ENCODE measurements at regions not wholly inside any gene's neighbourhood (a gene's known extent, or its start where the extent isn't known, plus 50 kb on each side); places are given as distances from the start of the nearest gene placed in this dataset.

- Histone ChIP-seq H2BK5ac (ENCODE audit: low read depth, low read length, poor library complexity, severe bottlenecking) (no peak overlapping the region), H2BK15ac (ENCODE audit: low read depth, low read length) (no peak overlapping the region), H2BK120ac (ENCODE audit: low read depth, low read length) (no peak overlapping the region), H4K8ac (ENCODE audit: low read depth in 2 of 2, low read length in 2 of 2) (no peak overlapping the region), H3K23ac (ENCODE audit: low read depth, low read length) (no peak overlapping the region), H3K4me1 (ENCODE audit: control insufficient read depth, insufficient read depth, low read length) (no peaks in the 10 kb centered on the region), H3K36me3 (ENCODE audit: control insufficient read depth, insufficient read depth, low read length) (no peaks in the 10 kb centered on the region), H2AFZ (replicated peaks; ENCODE audit: low read length, poor library complexity) (no peak overlapping the region), H3K4ac (ENCODE audit: low read depth, low read length) (no peak overlapping the region), H2AK9ac (replicated peaks; ENCODE audit: low read depth, low read length, poor library complexity) (no peak overlapping the region), H3K14ac (replicated peaks; ENCODE audit: low read depth, low read length) (no peak overlapping the region), H3K27me3 (ENCODE audit: control insufficient read depth, insufficient read depth, low read length) (no peaks in the 10 kb centered on the region), H4K5ac (ENCODE audit: low read depth, low read length) (no peak overlapping the region), H3K18ac (ENCODE audit: low read depth, low read length) (no peak overlapping the region), H3K56ac (ENCODE audit: extremely low read depth, insufficient read depth, low read length) (no peak overlapping the region), H3K9me1 (ENCODE audit: insufficient read depth, low read length) (no peaks in the 10 kb centered on the region), H3K79me1 (ENCODE audit: low read depth in 1 of 2, low read length in 2 of 2) (no peaks in the 10 kb centered on the region), H3K4me2 (ENCODE audit: low read depth, low read length) (no peak overlapping the region), H3K9ac (ENCODE audit: low read depth, low read length) (no peak overlapping the region), H3K4me3 (ENCODE audit: insufficient read depth, low read depth, low read length) (no peak overlapping the region), H3K9me3 (ENCODE audit: control insufficient read depth, insufficient read depth, low read length) (peaks cover 4% of the 10 kb centered on the region; the same call in 1 of the 2 replicates), H4K20me1 (ENCODE audit: insufficient read depth, low read length) (no peaks in the 10 kb centered on the region), H4K91ac (ENCODE audit: insufficient read depth, low read depth, low read length) (no peak overlapping the region), H2BK20ac (ENCODE audit: low read depth, low read length) (no peak overlapping the region), H2AK5ac (ENCODE audit: low read depth, low read length) (no peak overlapping the region), H3K27ac (ENCODE audit: insufficient read depth, low read length) (no peak overlapping the region)
- DNase-seq (no peak), ATAC-seq (ENCODE audit: low read depth) (no peak)
- ChIA-PET POLR2A (ENCODE audit: unreplicated experiment) (no interaction called here), CTCF (no interaction called here)
- TF ChIP-seq BHLHE40 (IDR thresholded peaks at IDR 0.05; ENCODE audit: low read depth, low read length) (no peak), SMC3 (IDR thresholded peaks at IDR 0.05; ENCODE audit: low read depth, low read length) (no peak), RCOR1 (IDR thresholded peaks at IDR 0.05; ENCODE audit: insufficient replicate concordance, low read length) (no peak), RAD21 (IDR thresholded peaks at IDR 0.05; ENCODE audit: low read length) (no peak), CHD1 (IDR thresholded peaks at IDR 0.05; ENCODE audit: low read depth, low read length) (no peak), RFX5 (IDR thresholded peaks at IDR 0.05; ENCODE audit: low read depth, low read length) (no peak), MAZ (IDR thresholded peaks at IDR 0.05; ENCODE audit: borderline replicate concordance, low read depth, low read length) (no peak), MAFK (IDR thresholded peaks at IDR 0.05; ENCODE audit: low read depth, low read length) (no peak), NFE2L2 (IDR thresholded peaks at IDR 0.05; ENCODE audit: low read depth, low read length) (no peak), POLR2A (IDR thresholded peaks at IDR 0.05; ENCODE audit: low read depth, low read length) (no peak), FOS (IDR thresholded peaks at IDR 0.05; ENCODE audit: low read depth, low read length) (no peak), CTCF (conservative IDR thresholded peaks at IDR 0.05; ENCODE audit: low read depth, low read length) (no peak), MXI1 (IDR thresholded peaks at IDR 0.05; ENCODE audit: borderline replicate concordance, low read depth, low read length) (no peak), USF2 (IDR thresholded peaks at IDR 0.05; ENCODE audit: low read depth, low read length) (no peak), CEBPB (IDR thresholded peaks at IDR 0.05; ENCODE audit: low read depth, low read length) (no peak)
- TF ChIP-seq, protein P1, sequence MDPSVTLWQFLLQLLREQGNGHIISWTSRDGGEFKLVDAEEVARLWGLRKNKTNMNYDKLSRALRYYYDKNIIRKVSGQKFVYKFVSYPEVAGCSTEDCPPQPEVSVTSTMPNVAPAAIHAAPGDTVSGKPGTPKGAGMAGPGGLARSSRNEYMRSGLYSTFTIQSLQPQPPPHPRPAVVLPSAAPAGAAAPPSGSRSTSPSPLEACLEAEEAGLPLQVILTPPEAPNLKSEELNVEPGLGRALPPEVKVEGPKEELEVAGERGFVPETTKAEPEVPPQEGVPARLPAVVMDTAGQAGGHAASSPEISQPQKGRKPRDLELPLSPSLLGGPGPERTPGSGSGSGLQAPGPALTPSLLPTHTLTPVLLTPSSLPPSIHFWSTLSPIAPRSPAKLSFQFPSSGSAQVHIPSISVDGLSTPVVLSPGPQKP (IDR thresholded peaks at IDR 0.05; ENCODE audit: borderline replicate concordance, low read depth, low read length) = no peak
- dilution Hi-C loops (cut with HindIII; ENCODE audit: low sequenced_read_pairs, unreplicated experiment) (no loop called here), intact Hi-C loops (cut with micrococcal nuclease) (no loop called here), in situ Hi-C loops (cut with MboI; ENCODE audit: low sequenced_read_pairs) (no loop called here)
- no TSS peak for BruUV-seq (replicated peaks)
- 86% methylated on average over 1 of the region's 4 CpGs; no CpG with 5 or more reads in 1 of the 2 experiments for WGBS, 2 experiments (ENCODE audit: extremely low coverage in 2 of 2, insufficient read length in 1 of 2)
These were observed 1585.3 kb upstream of the AGA start for GRCh38 chr4:179027569-179027968.

All from IMR-90 (cell line).